Calu3 (cell line): ENCODE measurements at regions not wholly inside any gene's neighbourhood (a gene's known extent, or its start where the extent isn't known, plus 50 kb on each side); places are given as distances from the start of the nearest gene placed in this dataset.
A peak's percentile ranks its signal among the peaks of the same experiment; 100 is the strongest.
"Not testable (repeated sequence)": the region's sequence is repeated elsewhere in the genome, so short reads cannot be mapped to it uniquely, and the experiment has no call there.

Experiments
- BruUV-seq: library from RNA; stranded (reverse); fragments of 400-500 nt; replicated peaks from 2 replicates; lab custom pipeline; 2021; lab: Mats Ljungman, UMichigan
- CTCF ChIA-PET: fragments of 300-600 bp; sonication (Branson Sonifier 250); formaldehyde crosslinking; loops from one replicate; lab custom pipeline; 2022; ENCODE audit warnings: antibody characterized with exemption; lab: Charles Lee
- DNase-seq: peaks from one replicate; pipeline ENCODE4 v3.0.0; 2022
- H3K27ac Mint-ChIP-seq: one replicate; pipeline ENCODE4 v1.8.0; 2022; ENCODE audit warnings: mixed read lengths; ENCODE audit not compliant: unreplicated experiment
- H3K27me3 Mint-ChIP-seq: one replicate; pipeline ENCODE4 v1.8.0; 2022; ENCODE audit warnings: mixed read lengths; ENCODE audit not compliant: unreplicated experiment
- H3K36me3 Mint-ChIP-seq: one replicate; pipeline ENCODE4 v1.8.0; 2022; ENCODE audit warnings: mild to moderate bottlenecking, moderate library complexity, mixed read lengths; ENCODE audit not compliant: insufficient read depth, unreplicated experiment
- H3K4me1 Mint-ChIP-seq: one replicate; pipeline ENCODE4 v1.8.0; 2022; ENCODE audit warnings: mild to moderate bottlenecking, low read depth, mixed read lengths; ENCODE audit not compliant: unreplicated experiment
- H3K4me3 Mint-ChIP-seq: one replicate; pipeline ENCODE4 v1.8.0; 2022; ENCODE audit warnings: mild to moderate bottlenecking, low read depth, moderate library complexity, mixed read lengths; ENCODE audit not compliant: unreplicated experiment
- H3K9me3 Mint-ChIP-seq: one replicate; pipeline ENCODE4 v1.8.0; 2022; ENCODE audit warnings: low read depth, mixed read lengths; ENCODE audit not compliant: unreplicated experiment
- intact Hi-C: fragments of 100-400 bp; cut with micrococcal nuclease; formaldehyde crosslinking; loops from one replicate; pipeline ENCODE4 v1.10.0; 2022; ENCODE audit not compliant: unreplicated experiment
- TF ChIP-seq, protein P1 (sequence below): fragments of 200-600 bp; IDR thresholded peaks from one replicate; pipeline ENCODE4 v1.8.0; 2022; ENCODE audit warnings: antibody characterized with exemption; ENCODE audit not compliant: unreplicated experiment

GRCh38 chr3:130183689-130184088 lies 102.1 kb downstream of the ALG1L2 start:
- intact Hi-C loops, BruUV-seq, H3K9me3 Mint-ChIP-seq, H3K36me3 Mint-ChIP-seq, H3K4me3 Mint-ChIP-seq, CTCF ChIA-PET, DNase-seq, H3K27ac Mint-ChIP-seq: not testable (repeated sequence)
- H3K4me1 Mint-ChIP-seq, result peaks cover 21% of the 10 kb centered on the region
- H3K27me3 Mint-ChIP-seq, result peaks cover 35% of the 10 kb centered on the region

GRCh38 chr3:130184152-130185024 lies 102.8 kb downstream of the ALG1L2 start:
- H3K27ac Mint-ChIP-seq, DNase-seq, BruUV-seq, CTCF ChIA-PET, intact Hi-C loops, H3K9me3 Mint-ChIP-seq, H3K36me3 Mint-ChIP-seq, H3K4me3 Mint-ChIP-seq: not testable (repeated sequence)
- H3K4me1 Mint-ChIP-seq, result peaks cover 14% of the 10 kb centered on the region
- H3K27me3 Mint-ChIP-seq, result peaks cover 35% of the 10 kb centered on the region

- BruUV-seq, intact Hi-C loops, H3K27me3 Mint-ChIP-seq, H3K4me1 Mint-ChIP-seq, CTCF ChIA-PET, H3K4me3 Mint-ChIP-seq, DNase-seq, H3K36me3 Mint-ChIP-seq, H3K27ac Mint-ChIP-seq: not testable (repeated sequence)
- H3K9me3 Mint-ChIP-seq, result peaks cover 13% of the 10 kb centered on the region
These were observed 119.6 kb downstream of the ALG1L2 start for GRCh38 chr3:130201272-130201671.

DNA sequence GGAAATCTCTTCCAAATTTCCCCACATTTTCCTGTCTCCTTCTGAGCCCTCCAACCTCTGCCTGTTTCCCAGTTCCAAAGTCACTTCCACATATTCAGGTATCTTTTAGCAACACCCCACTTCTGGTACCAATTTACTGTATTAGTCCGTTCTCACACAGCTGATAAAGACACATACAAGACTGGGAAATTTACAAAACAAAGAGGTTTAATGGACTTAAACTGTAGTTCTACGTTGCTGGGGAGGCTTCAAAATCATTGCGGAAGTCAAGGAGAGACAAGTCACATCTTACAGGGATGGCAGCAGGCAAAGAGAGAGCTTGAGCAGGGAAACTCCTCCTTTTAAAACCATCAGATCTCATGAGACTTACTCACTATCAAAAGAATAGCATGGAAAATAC lies 122.0 kb downstream of the ALG1L2 start:
- H3K36me3 Mint-ChIP-seq, DNase-seq, intact Hi-C loops, BruUV-seq, H3K4me1 Mint-ChIP-seq, H3K27ac Mint-ChIP-seq, H3K4me3 Mint-ChIP-seq, H3K27me3 Mint-ChIP-seq, CTCF ChIA-PET: not testable (repeated sequence)
- H3K9me3 Mint-ChIP-seq, result peaks cover 13% of the 10 kb centered on the region

DNA sequence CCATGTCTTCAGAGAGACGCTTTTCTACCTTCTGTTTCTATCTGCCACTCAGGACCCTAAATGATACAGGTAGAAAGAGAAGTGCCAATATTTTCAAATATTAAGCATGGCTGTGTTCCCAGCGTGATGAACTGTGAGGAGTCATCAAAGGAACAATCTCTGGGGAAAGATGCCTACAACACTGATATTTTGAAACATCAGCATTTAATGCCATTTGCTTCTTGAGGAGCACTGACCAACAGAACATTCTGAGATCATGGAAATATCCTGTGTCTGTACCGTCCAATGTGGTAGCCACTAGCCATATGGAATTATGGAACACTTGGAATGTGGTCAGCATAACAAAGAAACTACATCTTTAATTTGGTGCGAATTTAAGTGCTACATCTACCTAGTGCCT lies 117.9 kb upstream of the COL6A5 start:
- TF ChIP-seq, protein P1, sequence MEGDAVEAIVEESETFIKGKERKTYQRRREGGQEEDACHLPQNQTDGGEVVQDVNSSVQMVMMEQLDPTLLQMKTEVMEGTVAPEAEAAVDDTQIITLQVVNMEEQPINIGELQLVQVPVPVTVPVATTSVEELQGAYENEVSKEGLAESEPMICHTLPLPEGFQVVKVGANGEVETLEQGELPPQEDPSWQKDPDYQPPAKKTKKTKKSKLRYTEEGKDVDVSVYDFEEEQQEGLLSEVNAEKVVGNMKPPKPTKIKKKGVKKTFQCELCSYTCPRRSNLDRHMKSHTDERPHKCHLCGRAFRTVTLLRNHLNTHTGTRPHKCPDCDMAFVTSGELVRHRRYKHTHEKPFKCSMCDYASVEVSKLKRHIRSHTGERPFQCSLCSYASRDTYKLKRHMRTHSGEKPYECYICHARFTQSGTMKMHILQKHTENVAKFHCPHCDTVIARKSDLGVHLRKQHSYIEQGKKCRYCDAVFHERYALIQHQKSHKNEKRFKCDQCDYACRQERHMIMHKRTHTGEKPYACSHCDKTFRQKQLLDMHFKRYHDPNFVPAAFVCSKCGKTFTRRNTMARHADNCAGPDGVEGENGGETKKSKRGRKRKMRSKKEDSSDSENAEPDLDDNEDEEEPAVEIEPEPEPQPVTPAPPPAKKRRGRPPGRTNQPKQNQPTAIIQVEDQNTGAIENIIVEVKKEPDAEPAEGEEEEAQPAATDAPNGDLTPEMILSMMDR, result no peak
- H3K36me3 Mint-ChIP-seq, result no peaks in the 10 kb centered on the region
- BruUV-seq, result no TSS peak
- CTCF ChIA-PET, result no interaction called here
- no peak for DNase-seq
- no peak overlapping the region for H3K27ac Mint-ChIP-seq
- no peaks in the 10 kb centered on the region for H3K9me3 Mint-ChIP-seq
- intact Hi-C loops, result no loop called here
- peaks cover 44% of the 10 kb centered on the region for H3K27me3 Mint-ChIP-seq
- H3K4me1 Mint-ChIP-seq, result no peaks in the 10 kb centered on the region
- no peak overlapping the region for H3K4me3 Mint-ChIP-seq

GRCh38 chr3:130242850-130243569 lies 102.5 kb upstream of the COL6A5 start:
- Mint-ChIP-seq H3K27ac (no peak overlapping the region), H3K27me3 (peaks cover 10% of the 10 kb centered on the region), H3K4me1 (no peaks in the 10 kb centered on the region), H3K36me3 (no peaks in the 10 kb centered on the region), H3K9me3 (no peaks in the 10 kb centered on the region), H3K4me3 (no peak overlapping the region)
- intact Hi-C loops, result loop anchor here (5.0 to 10.0 kb wide), 2 partner anchors 98 to 301 kb away; no protein-coding TSS in a partner anchor
- DNase-seq, result peak; percentile 38
- CTCF ChIA-PET, result no interaction called here
- TF ChIP-seq, protein P1, result no peak
- BruUV-seq, result no TSS peak
